SK-N-SH treated with all-trans-retinoic acid at 6 μM for 48 hours (cell line): ENCODE measurements at regions not wholly inside any gene's neighbourhood (a gene's known extent, or its start where the extent isn't known, plus 50 kb on each side); places are given as distances from the start of the nearest gene placed in this dataset.

Experiments used
- ATAC-seq: fragments of 200-7000 bp; cut with Tn5 transposase; 3 replicates; pipeline ENCODE4 v1.9.1; 2020; ENCODE audit warnings: mild to moderate bottlenecking, moderate library complexity
- ARNTL ChIP-seq: fragments of 450-650 bp; formaldehyde crosslinking; IDR thresholded peaks from 2 replicates; pipeline ENCODE4 v1.5.0; 2020; ENCODE audit warnings: low read depth, mild to moderate bottlenecking, moderate library complexity, borderline replicate concordance
- BACH2 ChIP-seq: fragments of 250-450 bp; sonication (Bioruptor Pico); IDR thresholded peaks from 2 replicates; pipeline ENCODE4 v1.9.0; 2021; ENCODE audit warnings: mild to moderate bottlenecking, borderline replicate concordance
- CSDC2 ChIP-seq: fragments of 250-450 bp; sonication (Bioruptor Pico); IDR thresholded peaks from 2 replicates; pipeline ENCODE4 v1.5.0; 2020; ENCODE audit warnings: mild to moderate bottlenecking, moderate library complexity
- ESRRG ChIP-seq: fragments of 250-450 bp; sonication (Bioruptor Pico); IDR thresholded peaks from 2 replicates; pipeline ENCODE4 v1.6.1; 2021; ENCODE audit warnings: mild to moderate bottlenecking
- GLIS3 ChIP-seq: fragments of 250-450 bp; sonication (Bioruptor Pico); IDR thresholded peaks from 2 replicates; pipeline ENCODE4 v1.5.0; 2020; ENCODE audit warnings: mild to moderate bottlenecking, moderate library complexity
- ISL1 ChIP-seq: fragments of 250-450 bp; sonication (Bioruptor Pico); IDR thresholded peaks from 2 replicates; pipeline ENCODE4 v2.1.2; 2022; ENCODE audit warnings: mild to moderate bottlenecking, moderate library complexity
- OSR1 ChIP-seq: fragments of 250-450 bp; sonication (Bioruptor Pico); IDR thresholded peaks from 2 replicates; pipeline ENCODE4 v1.8.0; 2022; ENCODE audit warnings: moderate library complexity, mild to moderate bottlenecking, inconsistent platforms
- PATZ1 ChIP-seq: fragments of 250-450 bp; sonication (Bioruptor Pico); IDR thresholded peaks from 2 replicates; pipeline ENCODE4 v1.8.0; 2020; ENCODE audit warnings: mild to moderate bottlenecking, moderate library complexity, borderline replicate concordance
- PPARA ChIP-seq: fragments of 250-450 bp; sonication (Bioruptor Pico); IDR thresholded peaks from 2 replicates; pipeline ENCODE4 v1.5.0; 2020; ENCODE audit warnings: mild to moderate bottlenecking, borderline replicate concordance
- RARB ChIP-seq: fragments of 250-450 bp; sonication (Bioruptor Pico); IDR thresholded peaks from 2 replicates; pipeline ENCODE4 v1.8.0; 2021; ENCODE audit warnings: mild to moderate bottlenecking, moderate library complexity
- SNAI2 ChIP-seq: fragments of 250-450 bp; sonication (Bioruptor Pico); IDR thresholded peaks from 2 replicates; pipeline ENCODE4 v1.5.0; 2020; ENCODE audit warnings: mild to moderate bottlenecking, moderate library complexity
- TCF4 ChIP-seq: fragments of 250-450 bp; sonication (Bioruptor Pico); IDR thresholded peaks from 2 replicates; pipeline ENCODE4 v1.8.0; 2021; ENCODE audit warnings: mild to moderate bottlenecking, moderate library complexity, borderline replicate concordance
- TOX ChIP-seq: fragments of 250-450 bp; sonication (Bioruptor Pico); IDR thresholded peaks from 2 replicates; pipeline ENCODE4 v1.8.0; 2021; ENCODE audit warnings: mild to moderate bottlenecking, moderate library complexity, borderline replicate concordance
- ZC3H10 ChIP-seq: fragments of 250-450 bp; sonication (Bioruptor Pico); IDR thresholded peaks from 2 replicates; pipeline ENCODE4 v1.5.1; 2021; ENCODE audit warnings: mild to moderate bottlenecking, moderate library complexity
- ZFP3 ChIP-seq: fragments of 250-450 bp; sonication (Bioruptor Pico); IDR thresholded peaks from 2 replicates; pipeline ENCODE4 v1.5.0; 2020; ENCODE audit warnings: mild to moderate bottlenecking, moderate library complexity
- ZFP30 ChIP-seq: fragments of 450-650 bp; formaldehyde crosslinking; IDR thresholded peaks from 2 replicates; pipeline ENCODE4 v1.5.0; 2022; ENCODE audit warnings: mild to moderate bottlenecking, moderate library complexity
- ZNF565 ChIP-seq: fragments of 450-650 bp; formaldehyde crosslinking; conservative IDR thresholded peaks from 2 replicates; pipeline ENCODE4 v1.5.0; 2020; ENCODE audit warnings: low read depth, mild to moderate bottlenecking, moderate library complexity
- ZNF70 ChIP-seq: fragments of 450-650 bp; formaldehyde crosslinking; IDR thresholded peaks from 2 replicates; pipeline ENCODE4 v1.5.0; 2020; ENCODE audit warnings: mild to moderate bottlenecking, moderate library complexity
- ZNF8 ChIP-seq: fragments of 450-650 bp; formaldehyde crosslinking; IDR thresholded peaks from 2 replicates; pipeline ENCODE4 v1.5.0; 2020; ENCODE audit warnings: mild to moderate bottlenecking, moderate library complexity
- TF ChIP-seq, protein P1 (sequence below): fragments of 250-450 bp; sonication (Bioruptor Pico); IDR thresholded peaks from 2 replicates; pipeline ENCODE4 v1.5.1; 2021; ENCODE audit warnings: mild to moderate bottlenecking, moderate library complexity
- TF ChIP-seq, protein P2 (sequence below): fragments of 250-450 bp; sonication (Bioruptor Pico); IDR thresholded peaks from 2 replicates; pipeline ENCODE4 v1.5.0; 2020; ENCODE audit warnings: mild to moderate bottlenecking, moderate library complexity
- TF ChIP-seq, protein P3 (sequence below): fragments of 250-450 bp; sonication (Bioruptor Pico); IDR thresholded peaks from 2 replicates; pipeline ENCODE4 v1.5.1; 2020; ENCODE audit warnings: low read depth, mild to moderate bottlenecking, moderate library complexity
- TF ChIP-seq, protein P4 (sequence below): fragments of 250-450 bp; sonication (Bioruptor Pico); IDR thresholded peaks from 2 replicates; pipeline ENCODE4 v1.8.0; 2021; ENCODE audit warnings: low read depth, mild to moderate bottlenecking, moderate library complexity, borderline replicate concordance

DNA sequence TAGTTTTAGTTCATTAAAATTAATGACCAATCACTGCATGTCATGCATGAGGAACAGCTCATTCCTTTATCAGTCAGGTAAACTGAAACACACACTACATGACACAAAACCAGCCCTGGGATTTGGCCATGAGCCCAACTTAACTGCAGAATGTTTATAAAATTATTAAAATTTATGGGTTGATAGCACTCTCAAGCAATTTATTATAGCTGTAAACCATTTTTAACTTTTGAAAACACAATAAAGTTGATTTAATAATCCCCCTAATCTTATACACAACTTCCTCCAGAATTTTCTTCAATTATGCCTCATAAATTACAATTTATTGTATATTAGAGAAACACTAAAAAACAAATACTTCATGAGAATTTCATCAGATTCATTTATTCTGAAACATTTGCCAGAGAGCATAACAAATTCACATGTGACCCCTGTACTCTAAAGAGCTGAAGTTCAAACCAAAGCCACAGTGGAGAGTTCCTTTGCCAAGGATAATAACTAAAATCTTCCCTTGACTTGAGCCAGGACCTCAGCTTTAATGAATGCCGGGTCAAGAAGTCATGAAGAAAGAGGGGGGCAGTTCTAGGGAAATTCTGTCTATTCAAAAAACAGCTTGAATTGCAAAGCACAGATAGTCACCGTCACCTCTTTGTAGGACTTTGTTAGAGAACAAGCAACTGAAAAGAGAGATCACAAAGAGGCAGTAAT is 763.7 kb upstream of the GRAMD2B start:
- no peak for TF ChIP-seq ARNTL
- TF ChIP-seq TOX (CRISPR knock-in tag) = no peak; the same call in none of the 2 replicates
- TF ChIP-seq, protein P1, sequence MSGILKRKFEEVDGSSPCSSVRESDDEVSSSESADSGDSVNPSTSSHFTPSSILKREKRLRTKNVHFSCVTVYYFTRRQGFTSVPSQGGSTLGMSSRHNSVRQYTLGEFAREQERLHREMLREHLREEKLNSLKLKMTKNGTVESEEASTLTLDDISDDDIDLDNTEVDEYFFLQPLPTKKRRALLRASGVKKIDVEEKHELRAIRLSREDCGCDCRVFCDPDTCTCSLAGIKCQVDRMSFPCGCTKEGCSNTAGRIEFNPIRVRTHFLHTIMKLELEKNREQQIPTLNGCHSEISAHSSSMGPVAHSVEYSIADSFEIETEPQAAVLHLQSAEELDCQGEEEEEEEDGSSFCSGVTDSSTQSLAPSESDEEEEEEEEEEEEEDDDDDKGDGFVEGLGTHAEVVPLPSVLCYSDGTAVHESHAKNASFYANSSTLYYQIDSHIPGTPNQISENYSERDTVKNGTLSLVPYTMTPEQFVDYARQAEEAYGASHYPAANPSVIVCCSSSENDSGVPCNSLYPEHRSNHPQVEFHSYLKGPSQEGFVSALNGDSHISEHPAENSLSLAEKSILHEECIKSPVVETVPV (CRISPR knock-in tag) = peak; percentile 58; the same call in 1 of the 2 replicates
- peak; percentile 79 for TF ChIP-seq TCF4 (CRISPR knock-in tag)
- TF ChIP-seq ISL1 = peak; percentile 94
- TF ChIP-seq ZC3H10 (CRISPR knock-in tag) = peak; percentile 83
- no peak for TF ChIP-seq ZFP3
- no peak for TF ChIP-seq ZNF565
- TF ChIP-seq ZNF8 (CRISPR knock-in tag) = 0 out of 2 replicates have a peak, but pooled peaks have one; percentile 19
- TF ChIP-seq, protein P2, sequence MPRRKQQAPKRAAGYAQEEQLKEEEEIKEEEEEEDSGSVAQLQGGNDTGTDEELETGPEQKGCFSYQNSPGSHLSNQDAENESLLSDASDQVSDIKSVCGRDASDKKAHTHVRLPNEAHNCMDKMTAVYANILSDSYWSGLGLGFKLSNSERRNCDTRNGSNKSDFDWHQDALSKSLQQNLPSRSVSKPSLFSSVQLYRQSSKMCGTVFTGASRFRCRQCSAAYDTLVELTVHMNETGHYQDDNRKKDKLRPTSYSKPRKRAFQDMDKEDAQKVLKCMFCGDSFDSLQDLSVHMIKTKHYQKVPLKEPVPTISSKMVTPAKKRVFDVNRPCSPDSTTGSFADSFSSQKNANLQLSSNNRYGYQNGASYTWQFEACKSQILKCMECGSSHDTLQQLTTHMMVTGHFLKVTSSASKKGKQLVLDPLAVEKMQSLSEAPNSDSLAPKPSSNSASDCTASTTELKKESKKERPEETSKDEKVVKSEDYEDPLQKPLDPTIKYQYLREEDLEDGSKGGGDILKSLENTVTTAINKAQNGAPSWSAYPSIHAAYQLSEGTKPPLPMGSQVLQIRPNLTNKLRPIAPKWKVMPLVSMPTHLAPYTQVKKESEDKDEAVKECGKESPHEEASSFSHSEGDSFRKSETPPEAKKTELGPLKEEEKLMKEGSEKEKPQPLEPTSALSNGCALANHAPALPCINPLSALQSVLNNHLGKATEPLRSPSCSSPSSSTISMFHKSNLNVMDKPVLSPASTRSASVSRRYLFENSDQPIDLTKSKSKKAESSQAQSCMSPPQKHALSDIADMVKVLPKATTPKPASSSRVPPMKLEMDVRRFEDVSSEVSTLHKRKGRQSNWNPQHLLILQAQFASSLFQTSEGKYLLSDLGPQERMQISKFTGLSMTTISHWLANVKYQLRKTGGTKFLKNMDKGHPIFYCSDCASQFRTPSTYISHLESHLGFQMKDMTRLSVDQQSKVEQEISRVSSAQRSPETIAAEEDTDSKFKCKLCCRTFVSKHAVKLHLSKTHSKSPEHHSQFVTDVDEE = no peak
- TF ChIP-seq PATZ1 (CRISPR knock-in tag) = peak; percentile 66
- TF ChIP-seq RARB (CRISPR knock-in tag) = no peak
- no peak for TF ChIP-seq ZNF70 (CRISPR knock-in tag)
- TF ChIP-seq, protein P3, sequence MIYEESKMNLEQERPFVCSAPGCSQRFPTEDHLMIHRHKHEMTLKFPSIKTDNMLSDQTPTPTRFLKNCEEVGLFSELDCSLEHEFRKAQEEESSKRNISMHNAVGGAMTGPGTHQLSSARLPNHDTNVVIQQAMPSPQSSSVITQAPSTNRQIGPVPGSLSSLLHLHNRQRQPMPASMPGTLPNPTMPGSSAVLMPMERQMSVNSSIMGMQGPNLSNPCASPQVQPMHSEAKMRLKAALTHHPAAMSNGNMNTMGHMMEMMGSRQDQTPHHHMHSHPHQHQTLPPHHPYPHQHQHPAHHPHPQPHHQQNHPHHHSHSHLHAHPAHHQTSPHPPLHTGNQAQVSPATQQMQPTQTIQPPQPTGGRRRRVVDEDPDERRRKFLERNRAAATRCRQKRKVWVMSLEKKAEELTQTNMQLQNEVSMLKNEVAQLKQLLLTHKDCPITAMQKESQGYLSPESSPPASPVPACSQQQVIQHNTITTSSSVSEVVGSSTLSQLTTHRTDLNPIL (CRISPR knock-in tag) = 0 out of 2 replicates have a peak, but pooled peaks have one; percentile 44
- TF ChIP-seq GLIS3 (CRISPR knock-in tag) = no peak
- no peak for TF ChIP-seq ZFP30
- TF ChIP-seq PPARA = no peak
- no peak for TF ChIP-seq OSR1
- TF ChIP-seq BACH2 (CRISPR knock-in tag) = no peak
- TF ChIP-seq, protein P4, sequence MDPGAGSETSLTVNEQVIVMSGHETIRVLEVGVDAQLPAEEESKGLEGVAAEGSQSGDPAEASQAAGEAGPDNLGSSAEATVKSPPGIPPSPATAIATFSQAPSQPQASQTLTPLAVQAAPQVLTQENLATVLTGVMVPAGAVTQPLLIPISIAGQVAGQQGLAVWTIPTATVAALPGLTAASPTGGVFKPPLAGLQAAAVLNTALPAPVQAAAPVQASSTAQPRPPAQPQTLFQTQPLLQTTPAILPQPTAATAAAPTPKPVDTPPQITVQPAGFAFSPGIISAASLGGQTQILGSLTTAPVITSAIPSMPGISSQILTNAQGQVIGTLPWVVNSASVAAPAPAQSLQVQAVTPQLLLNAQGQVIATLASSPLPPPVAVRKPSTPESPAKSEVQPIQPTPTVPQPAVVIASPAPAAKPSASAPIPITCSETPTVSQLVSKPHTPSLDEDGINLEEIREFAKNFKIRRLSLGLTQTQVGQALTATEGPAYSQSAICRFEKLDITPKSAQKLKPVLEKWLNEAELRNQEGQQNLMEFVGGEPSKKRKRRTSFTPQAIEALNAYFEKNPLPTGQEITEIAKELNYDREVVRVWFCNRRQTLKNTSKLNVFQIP (CRISPR knock-in tag) = no peak
- no peak for TF ChIP-seq ESRRG (CRISPR knock-in tag)
- no peak for TF ChIP-seq CSDC2
- no peak for TF ChIP-seq SNAI2 (CRISPR knock-in tag)
- ATAC-seq = peak; percentile 79

DNA sequence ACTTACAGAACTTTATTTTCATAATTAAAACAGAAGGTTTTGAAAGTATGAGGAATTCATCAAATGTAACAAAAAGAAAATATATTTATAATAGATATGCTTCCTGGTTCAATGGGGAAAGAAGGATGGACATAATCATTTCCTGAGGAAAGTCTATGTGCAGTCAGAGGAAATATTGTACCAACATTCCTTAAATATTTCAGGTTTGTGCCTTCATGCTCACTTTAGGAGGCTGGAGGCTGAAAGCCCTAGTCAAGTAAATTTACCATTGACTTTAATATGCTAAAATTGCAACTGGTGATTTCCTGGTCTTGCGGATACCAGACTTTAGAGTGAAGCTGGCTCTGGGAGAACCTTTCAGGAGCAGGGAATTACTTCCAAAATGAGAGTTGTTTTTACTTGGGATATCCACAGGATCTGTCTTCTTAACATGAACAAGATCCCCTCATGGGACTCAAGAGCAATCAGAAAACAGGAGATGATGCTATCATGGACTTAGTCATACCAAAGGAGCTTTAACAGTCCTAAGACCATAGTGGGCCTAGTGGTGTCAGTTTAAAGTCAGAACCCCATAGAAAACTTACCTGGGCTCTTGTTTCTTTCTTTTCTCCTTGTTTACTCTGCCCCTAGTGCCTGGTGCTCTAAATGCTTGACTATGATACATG is 762.8 kb upstream of the GRAMD2B start:
- TF ChIP-seq TCF4 (CRISPR knock-in tag) (no peak), ZNF70 (CRISPR knock-in tag) (no peak), TOX (CRISPR knock-in tag) (no peak), BACH2 (CRISPR knock-in tag) (no peak), CSDC2 (no peak), ZNF565 (no peak), ISL1 (no peak), SNAI2 (CRISPR knock-in tag) (no peak), OSR1 (no peak), RARB (CRISPR knock-in tag) (no peak), ZFP30 (no peak), ARNTL (no peak), ZFP3 (no peak)
- TF ChIP-seq, protein P3 (CRISPR knock-in tag) = no peak
- TF ChIP-seq, protein P1 (CRISPR knock-in tag) = no peak
- ATAC-seq = no peak
